K562 (cell line): ENCODE measurements at regions not wholly inside any gene's neighbourhood (a gene's known extent, or its start where the extent isn't known, plus 50 kb on each side); places are given as distances from the start of the nearest gene placed in this dataset.

Source experiments
- ATAC-seq: fragments of 200-7000 bp; cut with Tn5 transposase; 3 replicates; pipeline ENCODE4 v1.9.1; 2020; ENCODE audit warnings: moderate library complexity
- BruUV-seq: library from RNA; stranded (reverse); fragments of 400-500 nt; replicated peaks from 2 replicates; lab custom pipeline; 2021; lab: Mats Ljungman, UMichigan
- CTCF ChIA-PET: fragments of 300-600 bp; formaldehyde crosslinking; extraction: SDS; loops from one replicate; lab custom pipeline; 2021; ENCODE audit warnings: low intra/inter-chr PET ratio; lab: Yijun Ruan, JAX
- POLR2A ChIA-PET: fragments of 300-600, 350-650 bp; sonication (Branson Sonifier 250); formaldehyde crosslinking; extraction: SDS; loops from one replicate; lab custom pipeline; 2021; ENCODE audit warnings: antibody characterized with exemption, inconsistent platforms; lab: Yijun Ruan, JAX
- DNase-seq, 4 experiments: peaks; one replicate each; pipeline versions ENCODE4 v3.0.0 to v3.0.0-alpha.2; 2011 to 2018; ENCODE audit warnings: low spot score in 3 of 4, mixed read lengths in 3 of 4; ENCODE audit errors: extremely low read depth in 1 of 4
- FAIRE-seq: peaks from 2 replicates; lab custom pipeline; 2011; peaks lifted over from hg19 to GRCh38; lab: Jason Lieb, UNC
- H2AFZ ChIP-seq: 2 replicates; pipeline ENCODE4 v1.6.0; 2011; ENCODE audit warnings: low read depth, low read length, control low read depth, inconsistent platforms
- H3K27ac ChIP-seq: fragments of 200-600 bp; 3 replicates; pipeline ENCODE4 v1.8.0; 2011; ENCODE audit warnings: low read depth, mild to moderate bottlenecking, control low read depth, inconsistent platforms, low read length, moderate library complexity, mixed read lengths; ENCODE audit errors: extremely low read depth
- H3K27me3 ChIP-seq, 2 experiments: fragments of 300-600 bp in 1 of 2; 2 replicates in 1 of 2; 3 replicates in 1 of 2; pipeline versions ENCODE4 v1.6.0 to v1.8.0; 2011; ENCODE audit warnings: inconsistent platforms in 2 of 2, low read length in 2 of 2, mild to moderate bottlenecking in 1 of 2, mixed read lengths in 1 of 2, moderate library complexity in 1 of 2; ENCODE audit not compliant: control insufficient read depth in 2 of 2, insufficient read depth in 2 of 2
- H3K36me3 ChIP-seq: fragments of 300-600 bp; 3 replicates; pipeline ENCODE4 v1.8.0; 2011; ENCODE audit warnings: mild to moderate bottlenecking, low read length, inconsistent platforms; ENCODE audit not compliant: control insufficient read depth, insufficient read depth
- H3K4me1 ChIP-seq, 2 experiments: fragments of 200-600 bp in 1 of 2; replicated peaks in 1 of 2; 2 replicates in 1 of 2; 3 replicates in 1 of 2; pipeline versions ENCODE4 v1.5.1 to v1.8.0; 2011; ENCODE audit warnings: inconsistent platforms in 2 of 2, low read length in 2 of 2, mild to moderate bottlenecking in 1 of 2, mixed read lengths in 1 of 2, moderate library complexity in 1 of 2; ENCODE audit not compliant: control insufficient read depth in 2 of 2, insufficient read depth in 2 of 2
- H3K4me2 ChIP-seq: 2 replicates; pipeline ENCODE4 v1.6.1; 2011; ENCODE audit warnings: low read length, control low read depth, inconsistent platforms, mixed read lengths; ENCODE audit not compliant: insufficient read depth
- H3K4me3 ChIP-seq: fragments of 200-600 bp; sonication (generic), shearing (Covaris generic); 2 replicates; pipeline ENCODE4 v1.5.1; 2016; ENCODE audit warnings: control low read depth, inconsistent platforms
- H3K79me2 ChIP-seq: fragments of 200-600 bp; 3 replicates; pipeline ENCODE4 v1.8.0; 2011; ENCODE audit warnings: low read length, inconsistent platforms; ENCODE audit not compliant: control insufficient read depth, insufficient read depth
- H3K9ac ChIP-seq, 2 experiments: 2 replicates each; pipeline versions ENCODE4 v1.6.0 to v1.6.1; 2011; ENCODE audit warnings: low read depth in 2 of 2, low read length in 2 of 2, control low read depth in 1 of 2, inconsistent platforms in 1 of 2, mild to moderate bottlenecking in 1 of 2, mixed read lengths in 1 of 2; ENCODE audit not compliant: insufficient read depth in 1 of 2
- H3K9me1 ChIP-seq: one replicate; pipeline ENCODE4 v1.6.0; 2011; ENCODE audit warnings: inconsistent platforms, mild to moderate bottlenecking, low read length, moderate library complexity; ENCODE audit not compliant: control insufficient read depth, insufficient read depth
- H3K9me3 ChIP-seq: replicated peaks from 2 replicates; pipeline ENCODE4 v1.5.1; 2011; ENCODE audit warnings: low read depth, low read length, inconsistent platforms; ENCODE audit not compliant: control insufficient read depth, insufficient read depth
- H4K20me1 ChIP-seq: replicated peaks from 2 replicates; pipeline ENCODE4 v1.6.1; 2011; ENCODE audit warnings: low read length, inconsistent platforms, mixed read lengths; ENCODE audit not compliant: control insufficient read depth, insufficient read depth
- BMI1 ChIP-seq: fragments of 150-350 bp; IDR thresholded peaks from 2 replicates; pipeline ENCODE4 v1.6.1; 2014; ENCODE audit warnings: low read length
- BRF1 ChIP-seq: IDR thresholded peaks from 3 replicates; pipeline ENCODE4 v1.6.1; 2011; ENCODE audit warnings: borderline replicate concordance, mild to moderate bottlenecking; ENCODE audit not compliant: insufficient read length; ENCODE audit errors: extremely low read depth
- HIVEP1 ChIP-seq: fragments of 250-450 bp; sonication (Bioruptor Pico); IDR thresholded peaks from 2 replicates; pipeline ENCODE4 v1.4.0; 2020; ENCODE audit warnings: mild to moderate bottlenecking
- HNRNPH1 ChIP-seq: fragments of 200-400 bp; formaldehyde crosslinking; optimal IDR thresholded peaks from 2 replicates; pipeline ENCODE3; 2017; ENCODE audit warnings: low read depth, mild to moderate bottlenecking, low read length, moderate library complexity
- IFI16 ChIP-seq: fragments of 250-450 bp; sonication (Bioruptor Pico); IDR thresholded peaks from 2 replicates; pipeline ENCODE4 v2.1.2; 2022; ENCODE audit warnings: mild to moderate bottlenecking, inconsistent platforms
- IRF2 ChIP-seq: sonication (generic); formaldehyde crosslinking; IDR thresholded peaks from 2 replicates; pipeline ENCODE4 v1.8.1; 2022; ENCODE audit warnings: mild to moderate bottlenecking, missing genetic modification reagents
- MCM2 ChIP-seq: fragments of 450-650 bp; IDR thresholded peaks from 2 replicates; pipeline ENCODE4 v1.6.1; 2017; ENCODE audit warnings: low read depth, mild to moderate bottlenecking
- MTA1 ChIP-seq: fragments of 450-650 bp; IDR thresholded peaks from 2 replicates; pipeline ENCODE4 v1.6.1; 2017; ENCODE audit warnings: borderline replicate concordance
- POLR3A ChIP-seq: IDR thresholded peaks from 2 replicates; pipeline ENCODE4 v1.6.1; 2011; ENCODE audit warnings: borderline replicate concordance, mild to moderate bottlenecking, moderate library complexity; ENCODE audit not compliant: insufficient read length, insufficient read depth; ENCODE audit errors: extremely low read depth
- RBBP5 ChIP-seq: fragments of 200-600 bp; sonication (generic); IDR thresholded peaks from 2 replicates; pipeline ENCODE4 v1.6.1; 2012; ENCODE audit warnings: borderline replicate concordance, mild to moderate bottlenecking, low read length, control low read depth, inconsistent platforms; ENCODE audit not compliant: insufficient read depth, poor library complexity, severe bottlenecking
- SIX5 ChIP-seq, 2 experiments: IDR thresholded peaks; 2 replicates each; pipeline ENCODE4 v1.6.1; 2011; ENCODE audit warnings: low read length in 2 of 2, borderline replicate concordance in 1 of 2, low read depth in 1 of 2, mild to moderate bottlenecking in 1 of 2, moderate library complexity in 1 of 2; ENCODE audit not compliant: insufficient read depth in 1 of 2
- WGBS: fragments of 100-300 bp; shearing (Covaris generic); methylation state at CpG from one replicate; pipeline ENCODE4 v1.1.6; 2016; ENCODE audit warnings: low coverage, mixed read lengths; ENCODE audit not compliant: insufficient coverage; ENCODE audit errors: missing lambda C conversion rate; 5-methylcytosine and 5-hydroxymethylcytosine counted together
- in situ Hi-C: fragments of 300-500 bp; cut with MboI; formaldehyde crosslinking; loops from 4 replicates; pipeline ENCODE4 v1.15.0; 2018; ENCODE audit warnings: inconsistent platforms, mixed read lengths
- intact Hi-C: fragments of 100-400 bp; cut with micrococcal nuclease; formaldehyde crosslinking; loops from 2 replicates; pipeline ENCODE4 v1.14.2; 2022

DNA sequence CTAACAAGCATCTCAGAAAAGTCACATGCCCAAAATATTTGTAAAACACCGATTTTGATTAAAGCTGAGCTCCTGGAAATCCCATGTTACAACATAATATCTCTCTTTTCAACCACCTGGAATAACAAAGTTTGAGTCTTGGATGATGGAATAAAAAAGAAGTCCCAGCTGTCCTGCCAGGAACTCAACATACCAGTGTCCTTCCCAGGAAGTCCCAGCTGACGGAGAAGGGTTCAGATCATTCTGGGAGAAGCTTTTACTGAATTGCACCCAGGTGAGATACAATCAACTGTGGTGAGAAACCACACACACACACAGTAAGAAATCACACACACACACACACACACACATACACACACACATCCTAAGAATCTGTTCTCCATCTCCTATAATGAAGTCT lies 413.1 kb upstream of the PKDCC start:
- FAIRE-seq = no peak
- WGBS = 0% methylated on average over 2 of the region's 2 CpGs
- BruUV-seq = no TSS peak
- no peak overlapping the region for H3K27ac ChIP-seq
- no peaks in the 10 kb centered on the region for H3K9me3 ChIP-seq
- no peak overlapping the region for H3K4me3 ChIP-seq
- no peak for DNase-seq
- in situ Hi-C loops (no loop called here), intact Hi-C loops (no loop called here)
- no peak overlapping the region for H2AFZ ChIP-seq
- H3K79me2 ChIP-seq = no peaks in the 10 kb centered on the region
- ChIA-PET POLR2A (no interaction called here), CTCF (no interaction called here)
- H4K20me1 ChIP-seq = no peaks in the 10 kb centered on the region
- H3K4me1 ChIP-seq = no peaks in the 10 kb centered on the region
- H3K36me3 ChIP-seq = no peaks in the 10 kb centered on the region
- no peak overlapping the region for H3K4me2 ChIP-seq
- TF ChIP-seq MTA1 (no peak), POLR3A (no peak), IFI16 (no peak), SIX5 (IDR thresholded peaks at IDR 0.05; ENCODE audit: borderline replicate concordance in 1 of 2, insufficient read depth in 1 of 2, low read depth in 1 of 2, low read length in 2 of 2) (no peak), HNRNPH1 (no peak), RBBP5 (no peak), IRF2 (no peak), HIVEP1 (CRISPR knock-in tag) (no peak), BRF1 (no peak), BMI1 (no peak), MCM2 (no peak)
- no peaks in the 10 kb centered on the region for H3K9me1 ChIP-seq
- no peaks in the 10 kb centered on the region for H3K27me3 ChIP-seq
- ATAC-seq = no peak
- no peak overlapping the region for H3K9ac ChIP-seq
